HUES64 (cell line): ENCODE measurements at regions not wholly inside any gene's neighbourhood (a gene's known extent, or its start where the extent isn't known, plus 50 kb on each side); places are given as distances from the start of the nearest gene placed in this dataset.

ENCODE experiments used
- H3K27ac ChIP-seq: 2 replicates; pipeline ENCODE4 v1.7.0; 2013; ENCODE audit warnings: low read depth, low read length, inconsistent platforms
- H3K27me3 ChIP-seq: 2 replicates; pipeline ENCODE4 v1.6.1; 2013; ENCODE audit warnings: mild to moderate bottlenecking, low read length; ENCODE audit not compliant: insufficient read depth
- H3K36me3 ChIP-seq: 2 replicates; pipeline ENCODE4 v1.6.1; 2013; ENCODE audit warnings: mild to moderate bottlenecking, low read length; ENCODE audit not compliant: insufficient read depth
- H3K4me1 ChIP-seq: 2 replicates; pipeline ENCODE4 v1.6.1; 2013; ENCODE audit warnings: mild to moderate bottlenecking, low read length, moderate library complexity; ENCODE audit not compliant: insufficient read depth
- H3K4me3 ChIP-seq: 2 replicates; pipeline ENCODE4 v1.5.1; 2013; ENCODE audit warnings: mild to moderate bottlenecking, low read length, moderate library complexity
- H3K9ac ChIP-seq: 2 replicates; pipeline ENCODE4 v1.6.1; 2013; ENCODE audit warnings: mild to moderate bottlenecking, low read depth, low read length
- H3K9me3 ChIP-seq: 2 replicates; pipeline ENCODE4 v1.6.1; 2013; ENCODE audit warnings: low read depth, low read length; ENCODE audit not compliant: insufficient read depth
- WGBS: fragments of 150-250, 120-280 bp; methylation state at CpG from one replicate; pipeline ENCODE4 v1.1.7; 2013; ENCODE audit warnings: missing lambda C conversion rate; 5-methylcytosine and 5-hydroxymethylcytosine counted together

DNA sequence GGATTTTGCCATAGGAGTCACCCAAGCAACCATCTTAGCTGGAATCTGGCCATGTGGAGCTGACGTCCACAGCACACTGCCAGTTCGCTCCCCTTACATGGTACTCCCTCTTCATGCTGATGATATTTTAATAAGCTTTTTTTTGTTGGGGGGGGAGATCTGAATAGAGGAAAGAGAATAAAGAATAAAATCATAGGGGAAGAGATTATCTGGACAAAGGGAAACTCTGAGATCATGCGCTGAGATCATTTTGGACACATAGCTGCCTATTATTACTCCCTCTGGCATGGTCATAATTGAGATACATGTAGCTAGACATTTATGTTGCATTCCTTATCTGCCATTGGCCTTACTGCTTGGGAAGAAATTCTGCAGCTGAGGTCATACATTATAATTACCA is 282.7 kb downstream of the HTR7 start:
- no peak overlapping the region for H3K4me3 ChIP-seq
- WGBS = 94% methylated on average over 3 of the region's 3 CpGs
- no peaks in the 10 kb centered on the region for H3K4me1 ChIP-seq
- no peaks in the 10 kb centered on the region for H3K36me3 ChIP-seq
- H3K9me3 ChIP-seq = no peaks in the 10 kb centered on the region
- H3K27me3 ChIP-seq = no peaks in the 10 kb centered on the region
- H3K27ac ChIP-seq = no peak overlapping the region
- no peak overlapping the region for H3K9ac ChIP-seq

DNA sequence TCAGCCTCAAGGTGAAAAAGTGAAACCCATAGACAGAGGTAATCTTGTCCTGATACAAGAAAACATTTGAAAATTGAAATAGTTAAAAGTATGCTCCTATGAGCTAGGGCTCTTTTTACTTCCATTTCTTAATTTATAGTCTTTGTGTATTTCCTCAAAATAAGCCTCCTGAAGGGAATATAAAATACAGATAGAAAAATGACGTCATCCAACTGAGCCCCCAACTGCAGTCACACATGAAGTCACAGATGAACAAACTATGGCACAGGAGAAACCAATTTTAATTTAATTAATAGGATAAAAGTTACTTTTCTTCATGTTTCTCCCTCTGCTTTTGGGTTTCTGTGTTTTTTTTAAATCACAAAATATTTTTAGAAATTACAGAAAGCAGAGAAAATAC is 280.3 kb downstream of the HTR7 start:
- no CpG with 5 or more reads among the region's 1 CpG for WGBS
- H3K27me3 ChIP-seq = no peaks in the 10 kb centered on the region

DNA sequence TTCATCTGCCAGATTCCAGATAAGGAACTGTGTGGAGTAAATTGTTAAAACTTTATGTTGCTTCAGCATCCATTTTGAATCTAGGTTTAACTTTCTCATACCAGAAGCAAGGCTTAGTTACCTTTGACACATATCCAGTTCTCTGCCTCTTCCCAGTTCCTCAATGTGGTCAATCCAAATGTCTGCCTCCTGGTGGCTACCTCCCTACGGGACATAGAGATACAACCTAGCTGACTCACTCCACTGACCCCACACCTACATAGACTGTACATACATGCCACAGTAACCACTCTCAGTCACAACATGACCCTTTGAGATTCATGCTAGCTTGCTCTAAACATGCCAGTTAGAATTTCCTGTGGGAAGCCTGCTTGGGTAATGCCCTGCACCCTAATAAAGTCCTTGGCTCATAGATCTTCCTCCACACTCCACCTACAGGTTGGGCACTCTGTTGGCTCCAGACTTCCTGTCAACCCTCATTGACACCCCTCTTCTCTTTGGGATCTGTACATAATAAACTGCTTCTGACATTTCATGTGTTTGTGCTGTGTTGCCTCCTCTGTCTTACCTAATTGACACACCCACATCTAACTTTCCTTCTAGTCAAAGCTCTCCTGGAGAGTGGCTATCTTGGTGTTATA is 278.1 kb downstream of the HTR7 start:
- Histone ChIP-seq H3K27ac (no peak overlapping the region), H3K9ac (no peak overlapping the region), H3K4me3 (no peak overlapping the region), H3K27me3 (no peaks in the 10 kb centered on the region), H3K36me3 (no peaks in the 10 kb centered on the region), H3K9me3 (no peaks in the 10 kb centered on the region), H3K4me1 (no peaks in the 10 kb centered on the region; the same call in 1 of the 2 replicates)
- 75% methylated on average over 1 of the region's 1 CpG for WGBS

More for the DNA sequence above, 280.3 kb downstream of the HTR7 start:
- Histone ChIP-seq H3K9ac (no peak overlapping the region), H3K4me3 (no peak overlapping the region), H3K9me3 (no peaks in the 10 kb centered on the region), H3K36me3 (no peaks in the 10 kb centered on the region), H3K27ac (no peak overlapping the region), H3K4me1 (no peaks in the 10 kb centered on the region)

DNA sequence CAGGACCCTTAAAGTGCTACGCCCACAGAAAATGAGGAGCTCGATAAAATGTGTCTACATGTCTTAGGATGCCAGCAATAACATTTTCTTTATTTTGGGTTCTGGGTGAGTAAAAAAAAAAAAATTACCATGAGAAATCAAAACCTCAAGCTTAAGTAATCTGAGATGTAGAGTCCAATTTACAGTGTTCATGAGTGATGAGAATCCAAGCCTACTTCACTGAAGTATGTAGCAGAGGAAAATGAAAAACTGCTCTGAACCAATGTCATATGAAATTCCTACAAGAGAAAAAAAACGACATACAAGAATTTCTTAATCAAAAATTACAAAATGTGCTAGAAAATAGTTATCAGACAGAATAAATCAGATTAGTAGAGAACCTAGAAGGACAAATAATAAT is 274.4 kb downstream of the HTR7 start:
- WGBS = 90% methylated on average over 2 of the region's 3 CpGs
- Histone ChIP-seq H3K9me3 (no peaks in the 10 kb centered on the region), H3K27me3 (no peaks in the 10 kb centered on the region), H3K4me1 (no peaks in the 10 kb centered on the region; the same call in 1 of the 2 replicates), H3K36me3 (no peaks in the 10 kb centered on the region), H3K9ac (no peak overlapping the region), H3K4me3 (no peak overlapping the region), H3K27ac (no peak overlapping the region)

DNA sequence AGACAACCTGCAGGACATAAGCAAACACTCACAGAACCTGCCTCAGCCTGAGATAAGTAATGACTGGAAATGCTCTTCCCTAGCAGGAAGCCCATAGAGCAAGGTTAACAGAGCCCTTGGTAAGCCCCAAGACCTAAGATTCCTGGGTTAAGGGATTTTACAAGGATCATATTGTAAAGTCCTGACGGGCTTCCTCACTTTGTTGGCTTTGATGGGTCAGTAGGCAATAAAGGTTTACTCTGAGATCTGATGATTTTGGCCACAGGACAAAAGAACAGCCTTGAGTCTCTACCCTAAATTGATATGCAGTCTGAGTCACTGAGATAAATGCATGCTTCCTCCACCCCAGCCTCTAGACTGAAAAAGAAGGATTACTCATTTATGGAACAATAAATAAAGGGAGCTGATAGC is 270.8 kb downstream of the HTR7 start:
- no peak overlapping the region for H3K9ac ChIP-seq

DNA sequence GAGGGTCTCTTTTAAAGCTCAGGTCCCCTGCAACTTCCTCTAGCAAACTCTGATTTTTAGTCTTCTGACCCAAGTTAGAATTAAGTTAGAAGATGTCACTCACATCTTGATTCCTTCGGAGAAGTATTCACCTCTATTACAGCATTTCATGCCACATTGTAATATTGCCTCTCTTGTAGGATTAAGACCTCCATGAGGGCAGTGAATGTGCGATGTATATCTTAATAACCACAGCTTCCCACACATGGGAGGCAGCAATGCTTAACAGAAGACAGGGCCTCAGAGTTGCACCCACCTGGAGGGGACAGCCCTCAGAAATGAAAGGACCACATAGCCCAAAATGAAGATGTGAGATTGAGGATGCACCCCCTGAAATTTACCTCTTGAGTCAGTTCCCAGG is 270.3 kb downstream of the HTR7 start:
- H3K27ac ChIP-seq = no peak overlapping the region
- H3K4me1 ChIP-seq = no peaks in the 10 kb centered on the region; the same call in 1 of the 2 replicates
- H3K4me3 ChIP-seq = no peak overlapping the region
- no peaks in the 10 kb centered on the region for H3K9me3 ChIP-seq
- H3K27me3 ChIP-seq = no peaks in the 10 kb centered on the region
- 89% methylated on average over 2 of the region's 2 CpGs for WGBS
- H3K36me3 ChIP-seq = no peaks in the 10 kb centered on the region
- H3K9ac ChIP-seq = no peak overlapping the region

More for the DNA sequence above, 270.8 kb downstream of the HTR7 start:
- Histone ChIP-seq H3K27ac (no peak overlapping the region), H3K27me3 (no peaks in the 10 kb centered on the region), H3K36me3 (no peaks in the 10 kb centered on the region), H3K4me3 (no peak overlapping the region), H3K4me1 (no peaks in the 10 kb centered on the region; the same call in 1 of the 2 replicates), H3K9me3 (no peaks in the 10 kb centered on the region)
- WGBS = 75% methylated on average over 1 of the region's 1 CpG

DNA sequence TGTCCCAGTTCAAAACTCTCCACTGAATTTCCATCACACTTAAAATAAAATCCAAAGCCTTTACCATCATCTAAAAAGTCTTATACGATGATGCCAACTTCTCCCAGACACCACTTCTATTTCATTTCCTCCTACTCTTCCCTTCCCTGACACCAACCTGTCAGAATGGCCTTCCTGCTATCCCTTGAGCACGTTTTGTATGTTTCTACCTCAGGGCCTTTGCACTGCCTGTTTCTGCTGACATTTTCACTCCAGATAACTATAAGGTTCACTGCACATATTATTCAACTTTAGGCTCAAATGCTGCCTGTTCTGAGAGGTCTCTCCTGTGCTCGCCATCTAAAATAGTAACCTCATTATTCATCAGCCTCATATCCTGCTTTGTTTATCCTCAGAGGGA is 269.6 kb downstream of the HTR7 start:
- Histone ChIP-seq H3K9ac (no peak overlapping the region), H3K9me3 (no peaks in the 10 kb centered on the region), H3K4me3 (no peak overlapping the region), H3K27ac (no peak overlapping the region), H3K36me3 (no peaks in the 10 kb centered on the region), H3K27me3 (no peaks in the 10 kb centered on the region), H3K4me1 (no peaks in the 10 kb centered on the region; the same call in 1 of the 2 replicates)
- 94% methylated on average over 3 of the region's 3 CpGs for WGBS

DNA sequence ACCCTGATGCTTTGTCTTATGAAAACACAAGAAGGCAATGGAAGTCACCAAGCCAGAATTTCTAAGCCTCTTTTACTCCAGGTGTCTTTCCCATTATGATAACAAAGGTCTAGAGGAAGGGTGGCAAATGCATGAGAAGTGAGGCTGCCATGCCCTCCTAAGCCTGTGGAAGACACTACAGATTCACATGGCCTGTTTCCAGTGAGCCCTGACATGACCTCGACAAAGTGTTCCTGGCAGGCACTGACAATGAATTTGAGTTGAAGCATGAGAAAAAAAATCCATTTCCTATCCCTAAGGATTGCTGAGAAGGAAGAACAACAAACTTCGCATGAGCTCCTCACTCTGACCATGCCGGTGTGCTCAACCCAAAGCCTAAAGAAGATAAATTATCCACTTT is 268.0 kb downstream of the HTR7 start:
- WGBS = 93% methylated on average over 3 of the region's 3 CpGs
- Histone ChIP-seq H3K36me3 (no peaks in the 10 kb centered on the region), H3K27ac (no peak overlapping the region), H3K9me3 (no peaks in the 10 kb centered on the region), H3K4me3 (no peak overlapping the region), H3K9ac (no peak overlapping the region), H3K27me3 (no peaks in the 10 kb centered on the region), H3K4me1 (no peaks in the 10 kb centered on the region)

DNA sequence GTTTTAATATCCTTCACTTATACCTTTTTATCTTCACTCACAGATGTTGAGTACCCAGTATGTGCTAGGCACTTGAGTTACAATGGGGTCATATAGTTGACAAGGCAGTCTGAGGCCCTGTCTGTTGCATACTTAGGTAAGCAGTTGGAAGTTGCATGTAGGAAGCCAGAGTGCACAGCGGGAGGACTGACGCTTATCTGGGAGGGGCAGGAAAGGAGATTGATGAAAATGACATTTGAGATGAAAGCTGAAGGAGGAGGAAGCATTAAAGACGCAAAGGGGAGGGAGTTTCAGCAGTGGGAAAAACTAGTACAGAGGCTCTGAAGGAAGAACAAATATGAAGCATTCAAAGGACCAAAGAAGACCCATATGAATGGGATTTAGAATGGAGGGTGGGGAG is 266.2 kb downstream of the HTR7 start:
- Histone ChIP-seq H3K9me3 (no peaks in the 10 kb centered on the region), H3K27me3 (no peaks in the 10 kb centered on the region), H3K4me3 (no peak overlapping the region), H3K36me3 (no peaks in the 10 kb centered on the region), H3K4me1 (no peaks in the 10 kb centered on the region), H3K9ac (no peak overlapping the region), H3K27ac (no peak overlapping the region)
- 72% methylated on average over 3 of the region's 3 CpGs for WGBS

DNA sequence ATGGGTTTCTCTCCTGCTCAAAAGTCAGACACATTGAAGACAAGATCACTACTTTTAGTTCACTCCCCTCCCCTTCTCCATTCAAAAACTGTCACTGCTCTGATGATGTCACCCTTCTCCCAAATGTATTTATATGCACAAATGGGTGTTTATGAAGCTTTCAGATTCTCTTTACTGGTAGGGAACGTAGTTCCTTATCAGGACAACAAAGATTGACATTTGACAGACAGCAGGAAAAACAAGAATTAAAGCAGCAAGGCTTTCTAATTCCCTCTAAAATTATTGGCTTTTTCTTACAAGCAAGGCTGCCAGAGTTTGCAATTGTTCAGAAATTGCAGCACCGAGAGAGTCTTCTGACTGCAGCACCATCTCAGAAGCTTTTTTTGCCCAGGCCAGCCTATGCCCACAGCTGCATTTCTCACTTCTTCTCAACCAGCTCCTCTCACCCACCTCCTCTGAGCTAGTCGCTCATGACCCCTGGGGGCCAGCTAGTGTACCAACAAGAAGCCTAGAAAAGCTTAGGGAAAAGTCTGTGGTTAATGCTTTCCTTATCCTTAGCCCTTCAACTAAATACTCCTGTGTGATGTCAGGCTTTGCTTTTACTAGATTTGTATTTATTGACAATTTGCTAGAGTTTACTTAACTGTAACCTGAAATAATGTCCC is 265.1 kb downstream of the HTR7 start:
- H3K27me3 ChIP-seq = no peaks in the 10 kb centered on the region
- H3K9me3 ChIP-seq = no peaks in the 10 kb centered on the region
- no peak overlapping the region for H3K27ac ChIP-seq
- no peak overlapping the region for H3K4me3 ChIP-seq
- no peaks in the 10 kb centered on the region for H3K36me3 ChIP-seq
- H3K9ac ChIP-seq = no peak overlapping the region
- no peaks in the 10 kb centered on the region for H3K4me1 ChIP-seq
- WGBS = 54% methylated on average over 3 of the region's 3 CpGs

DNA sequence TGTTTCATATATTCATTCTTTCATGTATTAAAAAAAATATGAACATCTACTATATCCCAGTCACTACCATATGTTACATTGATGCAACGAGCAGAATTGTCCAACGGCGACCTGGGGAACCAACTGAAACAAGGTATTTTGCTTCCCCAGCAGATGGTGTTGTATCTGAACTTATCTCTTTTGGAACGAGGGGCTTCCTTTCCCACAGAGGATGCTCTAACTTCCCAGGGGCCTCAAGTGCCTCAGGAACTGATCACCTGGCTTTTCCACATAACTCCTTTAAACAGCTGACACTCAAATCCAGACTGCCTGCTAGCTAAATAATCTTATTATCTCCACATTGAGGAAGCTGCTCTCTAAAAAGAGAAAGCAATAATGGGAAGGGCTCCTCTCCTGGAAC is 259.3 kb downstream of the HTR7 start:
- no peak overlapping the region for H3K4me3 ChIP-seq
- 83% methylated on average over 4 of the region's 4 CpGs for WGBS
- H3K9me3 ChIP-seq = no peaks in the 10 kb centered on the region
- H3K9ac ChIP-seq = no peak overlapping the region
- H3K36me3 ChIP-seq = no peaks in the 10 kb centered on the region
- no peaks in the 10 kb centered on the region for H3K4me1 ChIP-seq
- no peaks in the 10 kb centered on the region for H3K27me3 ChIP-seq
- no peak overlapping the region for H3K27ac ChIP-seq
